ENCODE measurements at regions not wholly inside any gene's neighbourhood (a gene's known extent, or its start where the extent isn't known, plus 50 kb on each side); places are given as distances from the start of the nearest gene placed in this dataset.
A peak's percentile ranks its signal among the peaks of the same experiment; 100 is the strongest.

- no peak overlapping the region for H3K4me2 ChIP-seq (ENCODE audit: low read length)
- H3K4me1 ChIP-seq (ENCODE audit: control insufficient read depth in 1 of 2, insufficient read depth in 2 of 2, low read length in 2 of 2) = no peaks in the 10 kb centered on the region
- intact Hi-C loops (cut with micrococcal nuclease) = no loop called here
- no peak overlapping the region for H2AFZ ChIP-seq (ENCODE audit: low read depth, low read length, poor library complexity, severe bottlenecking)
- ATAC-seq (no peak), DNase-seq (ENCODE audit: low read depth, low spot score) (no peak)
- no TSS peak for BruUV-seq (replicated peaks)
- H4K20me1 ChIP-seq (ENCODE audit: insufficient read depth) = no peaks in the 10 kb centered on the region
- no peaks in the 10 kb centered on the region for H3K36me3 ChIP-seq (ENCODE audit: control insufficient read depth in 1 of 2, insufficient read depth in 2 of 2, low read length in 2 of 2)
- no peak for TF ChIP-seq JUND (IDR thresholded peaks at IDR 0.05)
- no peak for TF ChIP-seq YY1 (IDR thresholded peaks at IDR 0.05; ENCODE audit: extremely low read depth, insufficient replicate concordance, low read depth, low read length)
- no peak for TF ChIP-seq ZNF274 (IDR thresholded peaks at IDR 0.05; ENCODE audit: low read depth, low read length)
- TF ChIP-seq, protein P1, sequence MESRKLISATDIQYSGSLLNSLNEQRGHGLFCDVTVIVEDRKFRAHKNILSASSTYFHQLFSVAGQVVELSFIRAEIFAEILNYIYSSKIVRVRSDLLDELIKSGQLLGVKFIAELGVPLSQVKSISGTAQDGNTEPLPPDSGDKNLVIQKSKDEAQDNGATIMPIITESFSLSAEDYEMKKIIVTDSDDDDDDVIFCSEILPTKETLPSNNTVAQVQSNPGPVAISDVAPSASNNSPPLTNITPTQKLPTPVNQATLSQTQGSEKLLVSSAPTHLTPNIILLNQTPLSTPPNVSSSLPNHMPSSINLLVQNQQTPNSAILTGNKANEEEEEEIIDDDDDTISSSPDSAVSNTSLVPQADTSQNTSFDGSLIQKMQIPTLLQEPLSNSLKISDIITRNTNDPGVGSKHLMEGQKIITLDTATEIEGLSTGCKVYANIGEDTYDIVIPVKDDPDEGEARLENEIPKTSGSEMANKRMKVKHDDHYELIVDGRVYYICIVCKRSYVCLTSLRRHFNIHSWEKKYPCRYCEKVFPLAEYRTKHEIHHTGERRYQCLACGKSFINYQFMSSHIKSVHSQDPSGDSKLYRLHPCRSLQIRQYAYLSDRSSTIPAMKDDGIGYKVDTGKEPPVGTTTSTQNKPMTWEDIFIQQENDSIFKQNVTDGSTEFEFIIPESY (IDR thresholded peaks at IDR 0.05; ENCODE audit: extremely low read depth, insufficient replicate concordance, low read length) = no peak
- 0 out of 2 replicates have a peak, but pooled peaks have one; percentile 27 for TF ChIP-seq CBX3 (IDR thresholded peaks at IDR 0.05; ENCODE audit: low read depth)
- TF ChIP-seq SP1 (IDR thresholded peaks at IDR 0.05; ENCODE audit: low read depth) = no peak
- no peak for TF ChIP-seq SRF (IDR thresholded peaks at IDR 0.05; ENCODE audit: low read depth)
- TF ChIP-seq CEBPB (IDR thresholded peaks at IDR 0.05; ENCODE audit: low read depth) = no peak
- TF ChIP-seq ELF1 (IDR thresholded peaks at IDR 0.05; ENCODE audit: borderline replicate concordance, low read depth) = no peak
- POLR2A ChIA-PET = no interaction called here
- CTCF ChIA-PET = no interaction called here
- H3K27me3 ChIP-seq (ENCODE audit: insufficient read depth, low read length) = no peaks in the 10 kb centered on the region
- no peak overlapping the region for H3K27ac ChIP-seq (ENCODE audit: low read depth, low read length)
- RAD21 ChIA-PET (ENCODE audit: low non-redundant PET in 1 of 2, low total read pairs in 2 of 2, uncharacterized antibody in 2 of 2, unreplicated experiment in 2 of 2) = no interaction called here
- no peak overlapping the region for H3K9ac ChIP-seq (ENCODE audit: low read length)
- no peaks in the 10 kb centered on the region for H3K79me2 ChIP-seq (ENCODE audit: insufficient read depth, low read length)
- H3K9me3 ChIP-seq (ENCODE audit: control insufficient read depth in 1 of 2, insufficient read depth in 1 of 2, low read depth in 1 of 2, low read length in 2 of 2) = peaks cover 0 to 12% of the 10 kb centered on the region in 2 experiments; a peak in 2 of 4 replicates
- H3K9me2 ChIP-seq (ENCODE audit: insufficient read depth) = no peaks in the 10 kb centered on the region
- no peak overlapping the region for H3K4me3 ChIP-seq (replicated peaks in 1 of 2; ENCODE audit: low read depth in 1 of 2, low read length in 2 of 2)
Measured at GRCh38 chr2:85947593-85947992, 58.8 kb upstream of the ST3GAL5 start.

- ChIA-PET RAD21 (ENCODE audit: low non-redundant PET in 1 of 2, low total read pairs in 2 of 2, uncharacterized antibody in 2 of 2, unreplicated experiment in 2 of 2) (no interaction called here), CTCF (no interaction called here), POLR2A (no interaction called here)
- no peaks in the 10 kb centered on the region for H3K27me3 ChIP-seq (ENCODE audit: insufficient read depth, low read length)
- H3K4me3 ChIP-seq (replicated peaks in 1 of 2; ENCODE audit: low read depth in 1 of 2, low read length in 2 of 2) = no peak overlapping the region
- H4K20me1 ChIP-seq (ENCODE audit: insufficient read depth) = no peaks in the 10 kb centered on the region
- H3K9me3 ChIP-seq (ENCODE audit: control insufficient read depth in 1 of 2, insufficient read depth in 1 of 2, low read depth in 1 of 2, low read length in 2 of 2) = peaks cover 0 to 12% of the 10 kb centered on the region in 2 experiments; a peak in 2 of 4 replicates
- no peak overlapping the region for H2AFZ ChIP-seq (ENCODE audit: low read depth, low read length, poor library complexity, severe bottlenecking)
- H3K79me2 ChIP-seq (ENCODE audit: insufficient read depth, low read length) = no peaks in the 10 kb centered on the region
- no peaks in the 10 kb centered on the region for H3K9me2 ChIP-seq (ENCODE audit: insufficient read depth)
- DNase-seq (ENCODE audit: low read depth, low spot score) (no peak), ATAC-seq (no peak)
- H3K9ac ChIP-seq (ENCODE audit: low read length) = no peak overlapping the region
- no TSS peak for BruUV-seq (replicated peaks)
- no peak overlapping the region for H3K27ac ChIP-seq (ENCODE audit: low read depth, low read length)
- no peaks in the 10 kb centered on the region for H3K36me3 ChIP-seq (ENCODE audit: control insufficient read depth in 1 of 2, insufficient read depth in 2 of 2, low read length in 2 of 2)
- no peaks in the 10 kb centered on the region for H3K4me1 ChIP-seq (ENCODE audit: control insufficient read depth in 1 of 2, insufficient read depth in 2 of 2, low read length in 2 of 2)
- intact Hi-C loops (cut with micrococcal nuclease) = no loop called here
- TF ChIP-seq SRF (IDR thresholded peaks at IDR 0.05; ENCODE audit: low read depth) = no peak
- TF ChIP-seq, protein P2, sequence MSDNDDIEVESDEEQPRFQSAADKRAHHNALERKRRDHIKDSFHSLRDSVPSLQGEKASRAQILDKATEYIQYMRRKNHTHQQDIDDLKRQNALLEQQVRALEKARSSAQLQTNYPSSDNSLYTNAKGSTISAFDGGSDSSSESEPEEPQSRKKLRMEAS (IDR thresholded peaks at IDR 0.05) = no peak
- no peak overlapping the region for H3K4me2 ChIP-seq (ENCODE audit: low read length)
Measured at GRCh38 chr2:85945586-85945985, 56.8 kb upstream of the ST3GAL5 start.

Measured in HCT116 (cell line).